NCI-H345 treated with DMSO at 0.1 percent for 48 hours (cell line): ENCODE measurements at regions not wholly inside any gene's neighbourhood (a gene's known extent, or its start where the extent isn't known, plus 50 kb on each side); places are given as distances from the start of the nearest gene placed in this dataset.
A peak's percentile ranks its signal among the peaks of the same experiment; 100 is the strongest.
"Not testable (repeated sequence)": the region's sequence is repeated elsewhere in the genome, so short reads cannot be mapped to it uniquely, and the experiment has no call there.

Source experiments
- DNase-seq: peaks from one replicate; lab custom pipeline; 2025; ENCODE audit not compliant: unreplicated experiment; lab: John Stamatoyannopoulos, UW

DNA sequence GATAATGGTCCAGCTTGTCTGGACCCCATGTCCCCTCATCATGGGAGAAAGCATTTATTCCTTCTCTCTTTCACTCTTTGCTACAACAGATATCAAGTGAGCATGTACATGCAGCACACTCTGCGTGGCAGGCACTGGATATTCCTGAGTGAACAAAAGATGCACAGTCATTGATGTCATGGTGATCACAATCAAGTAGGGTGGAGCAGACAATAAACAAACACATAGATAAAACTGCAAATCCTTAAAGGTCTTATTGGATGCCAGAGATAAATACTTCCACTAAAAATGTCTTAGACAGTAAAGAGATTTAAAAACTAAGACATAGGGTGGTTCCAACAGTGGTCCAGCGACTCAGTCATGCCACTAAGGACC lies 178.0 kb downstream of the ZC3H11B start:
- no peak for DNase-seq

DNA sequence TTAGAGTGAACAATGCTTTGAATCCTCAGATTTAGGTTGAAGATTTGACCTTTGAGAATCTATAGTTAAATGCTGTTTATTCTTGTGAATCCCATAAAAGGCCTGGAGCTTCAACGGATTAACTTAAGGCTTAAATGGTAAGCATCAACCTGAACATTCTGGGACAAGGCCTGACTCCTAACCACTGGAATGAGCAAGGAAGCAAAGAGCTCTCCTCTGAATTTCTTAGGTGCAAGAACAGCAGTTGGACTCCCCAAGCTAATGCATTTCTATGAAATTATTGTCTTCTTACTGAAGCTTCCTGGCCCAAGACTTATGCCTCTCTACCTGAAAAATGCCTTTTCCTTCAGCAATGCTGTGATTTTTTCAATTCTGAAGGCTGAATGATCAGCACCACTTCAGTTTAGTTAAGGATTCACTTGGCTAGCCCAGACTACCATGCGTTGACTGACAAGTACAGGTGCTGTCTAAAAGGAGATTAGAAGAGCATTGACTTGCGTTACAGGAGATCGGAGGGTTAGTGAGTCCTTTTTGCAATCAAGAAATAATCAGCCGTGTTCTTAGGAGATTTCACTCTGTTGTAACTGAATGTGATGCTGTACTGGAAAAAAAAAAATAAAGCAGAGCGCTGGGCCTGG lies 178.5 kb downstream of the ZC3H11B start:
- no peak for DNase-seq

DNA sequence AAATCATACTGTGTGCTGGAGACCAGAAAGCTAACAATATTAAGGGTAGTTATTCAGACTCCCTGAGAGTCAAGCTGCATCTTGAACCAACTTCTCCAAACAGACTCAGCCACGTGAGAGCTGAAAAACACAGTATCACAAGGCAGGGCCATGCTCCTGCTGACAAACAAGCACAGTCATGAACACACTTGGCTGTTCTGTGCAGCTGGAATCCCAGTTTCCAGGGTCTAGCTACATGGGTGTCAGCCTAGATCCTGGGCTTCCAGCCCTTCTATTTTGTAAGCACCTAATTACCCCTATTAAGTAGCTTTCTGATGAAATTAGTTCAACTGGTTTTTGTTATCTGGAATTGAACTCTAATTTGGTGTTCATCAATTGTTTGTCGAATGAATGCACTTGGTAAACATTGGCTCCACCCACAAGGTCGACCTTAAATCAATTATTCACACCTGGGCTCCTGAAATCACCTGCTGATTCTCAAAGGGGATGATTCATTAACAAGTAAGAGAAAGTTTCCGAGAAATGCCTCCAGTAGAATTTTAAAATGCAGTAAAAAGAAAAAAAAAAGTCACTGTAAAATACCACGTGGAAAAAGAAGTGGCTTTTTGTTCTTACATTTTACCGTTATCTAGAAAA lies 179.3 kb downstream of the ZC3H11B start:
- no peak for DNase-seq

DNA sequence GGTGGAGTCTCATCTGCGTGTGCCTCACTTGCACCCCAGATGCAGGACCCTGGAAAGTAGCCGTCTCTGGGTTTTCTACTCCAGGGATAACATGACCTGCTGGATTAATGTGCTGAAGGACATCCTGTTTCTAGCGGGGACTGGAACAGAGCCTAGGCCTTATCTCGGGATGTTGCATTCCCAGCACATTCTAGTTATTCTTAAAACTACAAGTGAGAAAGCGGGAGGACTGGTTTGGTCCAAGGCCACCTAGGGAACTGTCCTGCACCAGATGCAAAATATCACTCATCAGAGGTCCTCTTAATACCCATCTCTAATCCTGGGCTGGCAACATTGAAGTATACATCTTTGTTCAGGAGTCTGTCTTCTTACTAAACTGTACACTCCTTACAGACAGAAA lies 179.9 kb downstream of the ZC3H11B start:
- DNase-seq = no peak

DNA sequence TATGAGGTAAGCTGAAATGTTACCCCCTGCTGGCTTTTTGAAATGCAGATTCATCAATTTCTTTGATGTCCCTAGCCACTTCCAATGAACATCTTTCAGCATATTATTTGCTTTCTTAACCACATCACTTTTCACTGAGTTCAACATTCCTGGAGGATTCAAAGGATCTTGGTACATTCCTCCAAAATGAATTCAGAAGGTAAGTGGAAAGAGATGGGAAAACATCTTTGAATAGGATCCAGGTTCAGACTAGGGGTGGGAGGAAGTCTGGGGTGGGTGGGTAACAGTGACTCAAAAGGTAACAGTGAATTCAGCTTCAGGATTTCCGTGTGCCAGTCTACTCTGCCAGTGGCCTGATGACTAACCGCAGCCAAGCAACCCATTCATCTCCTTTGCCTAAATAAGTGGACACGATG lies 180.7 kb downstream of the ZC3H11B start:
- DNase-seq = no peak

DNA sequence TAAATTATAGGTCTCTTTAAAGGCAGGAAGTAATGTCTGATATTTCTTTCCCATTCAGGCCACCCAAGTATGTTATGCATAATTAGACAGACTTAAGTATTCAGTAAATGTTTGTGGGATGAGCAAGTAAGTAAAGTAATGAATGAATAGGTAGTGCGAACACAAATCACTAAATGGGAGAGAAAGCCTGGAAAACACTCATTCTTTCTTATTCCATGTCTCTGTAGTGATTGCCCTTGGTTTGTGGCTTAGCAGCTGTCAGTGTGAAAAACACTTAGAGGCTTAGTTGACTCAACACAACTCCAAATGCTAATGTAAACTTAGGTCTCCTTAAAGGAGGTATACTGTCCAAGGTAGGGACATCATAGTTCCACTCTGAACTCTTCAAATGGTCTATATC lies 182.5 kb downstream of the ZC3H11B start:
- DNase-seq = no peak

DNA sequence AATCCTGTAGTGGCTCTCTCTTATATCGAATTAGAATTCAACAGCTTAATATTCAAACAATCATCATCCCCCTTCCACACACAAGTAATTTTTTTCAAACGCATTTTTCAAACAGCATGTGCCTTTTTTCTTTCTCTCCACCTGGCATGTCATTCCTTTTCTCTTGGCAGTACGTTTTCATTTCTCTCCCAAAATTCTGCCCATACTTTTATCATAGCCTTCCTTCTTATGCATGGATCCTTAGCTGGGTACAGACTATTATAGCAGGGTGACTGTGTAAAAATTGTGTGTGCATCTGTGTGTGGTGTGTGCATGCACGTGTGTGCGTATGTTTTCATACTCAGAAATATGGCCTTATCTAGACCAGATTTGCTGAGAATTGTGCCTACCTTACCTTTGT lies 184.3 kb downstream of the ZC3H11B start:
- DNase-seq = no peak

DNA sequence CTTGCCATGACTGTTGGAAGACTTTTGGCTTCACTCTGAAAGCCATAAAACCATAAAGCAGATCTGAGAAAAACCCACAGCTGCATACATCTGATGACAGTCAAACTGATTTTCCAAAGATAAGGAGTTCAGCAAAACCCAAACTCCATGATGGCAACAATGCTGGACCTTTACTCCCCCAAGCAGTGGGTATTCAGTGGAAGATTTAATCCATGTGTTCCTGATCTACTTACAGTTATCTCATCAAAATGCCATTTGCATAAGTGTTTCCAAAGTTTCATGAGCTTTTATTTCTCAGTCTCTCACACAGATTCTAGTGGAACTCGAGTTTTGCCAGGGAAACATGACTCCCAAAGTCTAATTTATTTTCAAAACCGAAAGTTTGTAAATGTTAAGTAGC lies 184.9 kb downstream of the ZC3H11B start:
- no peak for DNase-seq

DNA sequence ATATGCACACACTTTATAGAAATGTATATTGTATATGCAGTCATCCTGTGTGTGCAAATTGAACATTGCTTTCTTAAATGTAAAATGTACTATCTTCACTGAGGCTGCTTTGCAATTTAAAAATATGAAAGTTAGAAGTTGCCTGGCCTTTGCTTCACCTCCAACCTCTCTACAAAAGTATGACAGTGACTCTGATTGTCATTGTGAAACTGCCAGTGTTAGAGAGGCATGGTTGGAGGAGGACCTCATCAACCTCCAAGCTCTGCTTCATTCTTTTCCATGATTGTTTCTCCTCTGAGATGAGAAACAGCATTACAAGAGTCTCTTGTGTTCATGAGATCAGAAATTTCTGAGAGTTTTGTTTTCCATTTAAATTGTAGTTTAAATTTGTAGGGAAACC lies 185.5 kb downstream of the ZC3H11B start:
- DNase-seq = no peak

DNA sequence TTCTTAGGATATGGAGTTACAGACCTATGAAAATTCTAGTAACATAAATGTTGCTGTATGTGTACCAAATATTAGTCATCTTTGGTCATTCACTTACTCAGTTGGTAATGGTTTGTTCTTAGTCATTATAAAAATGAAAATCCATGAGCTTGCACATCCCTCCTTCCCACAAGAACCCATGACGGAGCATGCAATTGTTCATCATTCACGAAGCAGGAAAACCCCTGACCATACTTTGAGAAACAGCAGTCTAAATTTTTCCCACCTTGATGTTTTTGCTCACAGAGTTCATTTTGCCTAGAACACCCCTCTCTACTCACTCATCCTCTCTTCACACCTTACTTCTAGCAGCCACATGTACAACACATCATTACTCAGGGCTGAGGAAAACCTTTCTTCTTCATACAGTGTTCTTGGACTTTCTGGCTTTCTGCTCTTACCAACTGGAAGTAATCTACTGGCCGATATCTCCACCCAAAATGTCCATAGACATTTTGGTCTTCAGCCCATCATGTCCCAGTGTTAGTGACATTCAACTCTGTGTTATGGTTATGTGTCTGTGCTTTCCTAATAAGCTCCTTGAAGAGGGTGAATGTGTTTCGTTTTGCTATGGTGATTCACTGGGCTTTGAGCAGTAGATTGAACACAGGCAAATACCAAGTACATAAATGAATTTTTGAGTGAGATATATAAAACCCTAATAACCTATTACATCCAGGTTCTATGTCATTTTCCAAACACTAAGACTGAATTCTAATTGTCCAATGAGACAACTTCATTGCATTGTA lies 189.9 kb downstream of the ZC3H11B start:
- no peak for DNase-seq

DNA sequence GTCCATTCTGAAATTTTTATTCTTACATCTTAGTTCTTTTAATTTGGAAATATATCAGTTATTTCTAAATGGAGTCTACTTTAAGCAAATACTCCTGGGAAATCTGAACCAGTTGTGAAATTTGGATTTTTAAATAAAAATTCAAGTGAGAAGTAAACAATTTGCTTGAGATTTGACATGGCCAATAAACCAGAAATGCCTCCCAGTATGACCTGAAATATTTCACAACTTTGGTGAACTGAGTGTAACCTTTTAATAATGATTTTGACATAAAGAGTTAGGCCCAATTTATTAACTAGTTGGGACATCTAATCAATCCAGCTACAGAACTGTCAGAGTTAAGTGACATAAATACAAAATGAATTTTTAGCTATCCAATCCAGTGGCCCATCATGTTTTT lies 192.0 kb downstream of the ZC3H11B start:
- no peak for DNase-seq

DNA sequence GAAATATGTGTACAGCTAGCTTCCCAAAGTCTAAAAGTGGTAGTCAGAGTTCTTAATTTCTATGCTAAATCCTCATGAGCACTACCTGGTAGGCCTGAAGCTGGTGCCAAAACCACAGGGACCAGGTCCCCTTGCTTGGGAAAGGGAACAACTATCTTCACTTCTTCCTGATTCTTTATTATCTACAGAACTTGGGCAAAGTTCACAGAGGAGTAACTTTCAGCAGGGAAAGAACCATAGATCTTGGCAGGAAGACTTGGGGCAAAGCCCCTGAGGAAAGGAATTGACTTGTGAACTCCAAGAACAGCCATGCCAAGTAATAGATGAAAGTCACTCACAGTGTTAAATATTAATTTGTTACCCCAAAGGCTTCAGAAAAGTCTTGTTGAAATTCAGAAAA lies 193.0 kb downstream of the ZC3H11B start:
- no peak for DNase-seq

DNA sequence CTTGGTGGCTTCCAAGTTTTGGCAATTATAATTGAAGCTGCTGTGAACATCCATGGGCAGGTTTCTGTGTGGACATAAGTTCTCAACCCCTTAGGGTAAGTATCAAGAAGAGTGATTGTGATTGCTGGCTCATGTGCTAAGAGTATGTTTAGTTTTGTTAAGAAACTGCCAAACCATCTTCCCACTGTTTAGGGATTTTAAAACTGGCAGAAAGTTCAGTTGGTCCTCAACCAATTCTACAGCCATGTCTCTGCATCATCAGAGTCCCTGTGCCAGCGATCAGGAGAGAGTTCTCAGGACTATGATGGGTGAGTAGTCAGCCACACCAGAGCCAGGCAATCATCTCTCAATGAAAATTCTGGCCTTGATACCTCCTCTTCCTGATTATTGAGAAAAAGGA lies 193.8 kb downstream of the ZC3H11B start:
- DNase-seq = no peak

DNA sequence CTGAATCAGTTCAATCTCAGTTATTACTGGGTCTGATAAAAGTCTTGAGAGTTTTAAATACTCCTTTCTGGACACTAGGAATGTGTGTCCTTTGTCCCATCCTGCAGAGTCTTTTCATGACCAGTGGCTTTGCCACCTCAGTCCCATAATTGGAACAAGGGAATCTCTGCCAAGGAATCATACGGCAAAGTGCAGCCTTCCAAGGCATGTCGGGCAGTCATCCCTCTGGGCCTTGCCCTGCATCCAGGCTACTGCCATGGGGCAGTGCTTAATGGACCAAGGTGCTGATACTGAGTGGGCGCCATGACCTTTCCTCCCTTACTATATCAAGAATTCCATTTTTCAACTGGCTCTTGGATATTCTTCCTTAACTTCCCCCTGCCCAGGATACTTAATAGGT lies 195.3 kb downstream of the ZC3H11B start:
- DNase-seq = no peak

DNA sequence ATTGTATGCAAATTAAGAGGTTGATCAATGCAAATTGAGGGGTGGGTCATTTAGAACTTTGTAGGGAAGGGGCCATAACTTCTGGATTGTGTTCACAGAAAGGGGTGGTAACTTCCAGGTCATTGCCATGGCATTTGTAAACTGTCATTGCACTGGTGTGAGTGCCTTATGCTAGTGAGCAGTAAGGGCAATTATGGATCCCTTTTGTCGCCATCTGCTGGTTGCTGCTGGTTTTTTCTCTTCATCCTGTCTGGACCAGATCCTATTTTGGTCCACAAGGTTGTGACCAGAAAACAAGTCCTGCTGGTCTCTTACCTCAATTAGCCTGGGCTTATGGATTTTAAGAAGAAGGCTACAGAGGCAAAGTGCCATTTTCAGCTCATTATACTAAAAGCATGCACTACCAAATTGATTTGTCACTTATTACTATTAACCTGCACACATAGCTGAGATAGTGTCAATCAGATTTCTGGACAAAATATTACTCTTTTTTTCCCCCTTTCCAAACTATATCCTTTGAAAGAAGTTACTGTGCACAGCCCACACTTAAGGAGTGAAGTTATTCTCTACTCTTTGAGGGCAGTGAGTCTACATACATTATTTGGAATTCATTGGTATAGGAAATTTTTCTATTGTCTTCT lies 196.2 kb downstream of the ZC3H11B start:
- DNase-seq = peak; percentile 20

DNA sequence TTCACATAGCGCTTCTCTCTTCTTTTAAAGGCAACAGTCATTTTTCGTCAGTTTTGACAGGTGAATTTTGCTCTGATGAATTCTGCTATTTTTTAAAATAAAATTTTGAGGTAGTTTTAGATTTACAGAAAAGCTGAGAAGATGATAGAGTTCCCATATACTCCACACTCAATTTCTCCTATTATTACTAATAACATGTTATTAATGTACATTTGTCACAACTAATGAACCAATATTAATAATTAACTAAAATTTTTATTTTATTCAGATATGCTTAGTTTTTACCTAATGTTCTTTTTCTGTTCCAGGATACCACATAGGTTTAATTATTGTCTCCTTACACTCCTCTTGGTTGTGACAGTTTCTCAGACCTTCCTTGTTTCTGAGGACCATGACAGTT lies 197.0 kb downstream of the ZC3H11B start:
- DNase-seq = no peak

DNA sequence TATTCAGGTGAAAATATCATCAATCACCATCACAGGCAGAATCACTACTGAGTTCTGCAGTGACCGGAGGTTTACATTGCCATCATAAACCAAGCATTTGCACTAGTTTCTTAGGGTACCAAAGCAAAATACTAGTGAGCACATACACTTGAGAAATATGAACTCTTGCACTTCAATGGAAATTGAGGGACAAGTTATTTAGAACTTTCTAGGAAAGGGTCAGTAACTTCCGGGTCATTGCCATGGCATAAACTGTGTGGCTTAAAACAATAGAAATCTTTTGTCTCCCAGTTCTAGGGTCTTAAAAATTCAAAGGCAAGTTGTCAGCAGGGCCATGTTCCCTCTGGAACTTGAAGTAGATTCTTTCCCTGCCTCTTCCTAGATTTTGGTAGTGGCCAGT lies 197.5 kb downstream of the ZC3H11B start:
- no peak for DNase-seq

DNA sequence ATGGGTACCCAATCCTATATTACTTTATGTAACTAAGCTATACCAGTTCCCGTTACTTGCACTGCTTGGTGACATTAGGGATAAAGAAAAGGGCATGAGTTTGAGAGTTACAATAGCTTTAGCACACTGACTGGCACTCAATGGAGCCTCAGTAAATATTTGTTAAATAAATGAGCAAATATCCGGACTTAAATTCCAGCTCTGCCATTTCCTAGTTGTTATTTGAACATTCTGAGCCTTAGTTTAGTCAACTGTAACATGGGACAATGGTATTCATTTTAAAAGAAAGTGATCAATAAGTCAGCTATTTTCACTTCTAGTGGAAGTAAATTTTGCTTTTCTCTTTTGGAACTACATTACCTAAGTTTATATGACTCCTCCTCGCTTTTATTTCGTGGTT lies 198.7 kb downstream of the ZC3H11B start:
- DNase-seq = no peak

DNA sequence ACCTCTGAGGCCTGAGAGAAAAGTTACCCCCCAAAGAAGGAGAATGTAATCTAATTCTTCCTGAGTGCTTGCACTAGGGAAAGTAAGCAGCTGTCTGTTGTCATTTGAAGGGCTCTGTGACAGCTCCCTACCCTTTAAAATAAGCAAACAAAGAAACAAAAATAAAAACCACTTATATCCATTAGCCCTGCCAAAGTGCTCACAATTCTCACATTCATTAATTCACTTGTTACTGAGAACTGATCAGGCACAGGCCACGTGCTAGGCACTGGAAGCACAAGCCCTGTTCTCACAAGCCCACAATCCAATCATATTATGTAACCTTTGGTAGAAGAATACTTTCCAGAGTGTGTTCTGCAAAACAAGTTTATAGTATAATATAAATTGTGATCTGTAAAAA lies 199.4 kb downstream of the ZC3H11B start:
- DNase-seq = peak; percentile 25

DNA sequence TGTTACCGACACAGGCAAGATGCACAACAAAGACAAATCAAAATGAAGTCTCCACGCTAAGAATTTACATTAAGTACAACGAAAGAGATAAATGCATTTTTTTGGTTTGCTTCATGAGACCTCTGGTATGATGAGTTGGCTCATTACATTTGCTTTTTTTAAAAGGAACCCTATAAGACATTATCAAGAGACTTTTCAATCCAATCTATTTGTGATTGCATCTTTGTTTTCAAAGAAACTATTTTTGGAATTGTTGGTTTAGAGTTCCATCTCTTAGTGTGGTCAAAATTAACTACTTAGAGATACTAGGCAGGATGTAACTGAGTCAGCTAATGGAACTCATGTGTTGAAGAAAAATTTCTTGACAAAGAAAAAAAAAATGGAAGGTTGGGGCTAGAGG lies 200.1 kb downstream of the ZC3H11B start:
- DNase-seq = no peak

DNA sequence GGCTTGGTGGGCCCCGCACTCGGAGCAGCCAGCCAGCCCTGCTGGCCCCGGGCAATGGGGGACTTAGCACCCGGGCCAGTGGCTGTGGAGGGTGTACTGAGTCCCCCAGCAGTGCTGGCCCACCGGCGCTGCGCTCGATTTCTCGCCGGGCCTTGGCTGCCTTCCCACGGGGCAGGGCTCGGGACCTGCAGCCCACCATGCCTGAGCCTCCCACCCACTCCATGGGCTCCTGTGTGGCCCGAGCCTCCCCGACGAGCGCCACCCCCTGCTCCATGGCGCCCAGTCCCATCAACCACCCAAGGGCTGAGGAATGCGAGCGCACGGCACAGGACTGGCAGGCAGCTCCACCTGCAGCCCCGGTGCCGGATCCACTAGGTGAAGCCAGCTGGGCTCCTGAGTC lies 202.2 kb downstream of the ZC3H11B start:
- DNase-seq = not testable (repeated sequence)
